GM10248 (cell line): ENCODE measurements at regions not wholly inside any gene's neighbourhood (a gene's known extent, or its start where the extent isn't known, plus 50 kb on each side); places are given as distances from the start of the nearest gene placed in this dataset.
"Not testable (repeated sequence)": the region's sequence is repeated elsewhere in the genome, so short reads cannot be mapped to it uniquely, and the experiment has no call there.

Source experiments
- CTCF ChIA-PET: fragments of 300-600 bp; sonication (Branson Sonifier 250); formaldehyde crosslinking; extraction: SDS; loops from one replicate; lab custom pipeline; 2021; ENCODE audit warnings: antibody characterized with exemption; lab: Yijun Ruan, JAX
- POLR2A ChIA-PET: fragments of 350-650 bp; sonication (Branson Sonifier 250); formaldehyde crosslinking; extraction: SDS; loops from one replicate; lab custom pipeline; 2020; ENCODE audit warnings: antibody characterized with exemption; lab: Yijun Ruan, JAX
- DNase-seq: peaks from one replicate; pipeline ENCODE4 v3.0.0; 2012; ENCODE audit errors: extremely low spot score
- CTCF ChIP-seq: IDR thresholded peaks from 2 replicates; pipeline ENCODE4 v1.5.1; 2012; ENCODE audit warnings: mild to moderate bottlenecking, low read depth; ENCODE audit errors: extremely low read depth, missing control alignments, control extremely low read depth

GRCh38 chr6:82118150-82118562 lies 129.4 kb downstream of the IBTK start:
- ChIA-PET POLR2A (no interaction called here), CTCF (interaction anchor here (1.4 kb wide), 1 partner anchor 32 kb away, joined by 3 read pairs; no protein-coding TSS in a partner anchor)
- DNase-seq = no peak
- no peak for TF ChIP-seq CTCF

- no peak for TF ChIP-seq CTCF
- DNase-seq = no peak
- CTCF ChIA-PET = no interaction called here
- POLR2A ChIA-PET = no interaction called here
Observed at GRCh38 chr6:82114748-82115147, 132.8 kb downstream of the IBTK start.

GRCh38 chr6:82113231-82113630 lies 134.3 kb downstream of the IBTK start:
- ChIA-PET POLR2A (no interaction called here), CTCF (interaction anchor here (1.3 kb wide), 1 partner anchor 18 kb away, joined by 6 read pairs; no protein-coding TSS in a partner anchor)
- no peak for TF ChIP-seq CTCF
- no peak for DNase-seq

GRCh38 chr6:82111818-82112217 lies 135.7 kb downstream of the IBTK start:
- TF ChIP-seq CTCF = no peak
- DNase-seq = no peak
- ChIA-PET CTCF (interaction anchor here (1.2 kb wide), 1 partner anchor 52 kb away, joined by 3 read pairs; no protein-coding TSS in a partner anchor), POLR2A (no interaction called here)

- TF ChIP-seq CTCF = no peak
- ChIA-PET POLR2A (no interaction called here), CTCF (no interaction called here)
- DNase-seq = no peak
Observed at GRCh38 chr6:82111114-82111513, 136.4 kb downstream of the IBTK start.

GRCh38 chr6:82103171-82103570 lies 144.4 kb downstream of the IBTK start:
- DNase-seq, POLR2A ChIA-PET, CTCF ChIA-PET: not testable (repeated sequence)

- DNase-seq, POLR2A ChIA-PET, CTCF ChIA-PET: not testable (repeated sequence)
Observed at GRCh38 chr6:82101374-82102114, 146.0 kb downstream of the IBTK start.

- POLR2A ChIA-PET, CTCF ChIA-PET, DNase-seq: not testable (repeated sequence)
Observed at GRCh38 chr6:82100763-82101162, 146.8 kb downstream of the IBTK start.
